ENCODE measurements at regions not wholly inside any gene's neighbourhood (a gene's known extent, or its start where the extent isn't known, plus 50 kb on each side); places are given as distances from the start of the nearest gene placed in this dataset.

DNA sequence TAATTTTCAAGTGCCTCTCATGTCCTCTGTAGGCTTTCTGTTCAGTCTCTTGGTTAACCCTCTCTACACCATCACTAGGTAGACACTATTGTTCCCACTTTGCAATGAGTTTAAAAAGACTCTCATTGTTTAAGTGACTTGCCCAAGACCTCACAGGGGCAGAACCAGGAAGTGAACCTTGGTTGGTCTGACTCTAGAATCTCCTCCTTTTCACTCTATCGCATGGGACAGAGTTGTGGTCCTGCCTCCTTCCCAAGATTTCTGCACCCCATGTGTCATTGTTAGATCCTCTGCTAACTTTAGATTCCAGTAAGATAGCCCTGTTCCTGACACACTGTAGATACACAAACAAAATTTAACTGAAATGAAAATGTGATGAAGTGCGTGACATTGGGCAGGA lies 481.7 kb upstream of the USP24 start:
- intact Hi-C loops (cut with DNase I; ENCODE audit: low total_unique reads): no loop called here
- no peak for DNase-seq (ENCODE audit: low spot score in 2 of 2)
- TF ChIP-seq, protein P1, sequence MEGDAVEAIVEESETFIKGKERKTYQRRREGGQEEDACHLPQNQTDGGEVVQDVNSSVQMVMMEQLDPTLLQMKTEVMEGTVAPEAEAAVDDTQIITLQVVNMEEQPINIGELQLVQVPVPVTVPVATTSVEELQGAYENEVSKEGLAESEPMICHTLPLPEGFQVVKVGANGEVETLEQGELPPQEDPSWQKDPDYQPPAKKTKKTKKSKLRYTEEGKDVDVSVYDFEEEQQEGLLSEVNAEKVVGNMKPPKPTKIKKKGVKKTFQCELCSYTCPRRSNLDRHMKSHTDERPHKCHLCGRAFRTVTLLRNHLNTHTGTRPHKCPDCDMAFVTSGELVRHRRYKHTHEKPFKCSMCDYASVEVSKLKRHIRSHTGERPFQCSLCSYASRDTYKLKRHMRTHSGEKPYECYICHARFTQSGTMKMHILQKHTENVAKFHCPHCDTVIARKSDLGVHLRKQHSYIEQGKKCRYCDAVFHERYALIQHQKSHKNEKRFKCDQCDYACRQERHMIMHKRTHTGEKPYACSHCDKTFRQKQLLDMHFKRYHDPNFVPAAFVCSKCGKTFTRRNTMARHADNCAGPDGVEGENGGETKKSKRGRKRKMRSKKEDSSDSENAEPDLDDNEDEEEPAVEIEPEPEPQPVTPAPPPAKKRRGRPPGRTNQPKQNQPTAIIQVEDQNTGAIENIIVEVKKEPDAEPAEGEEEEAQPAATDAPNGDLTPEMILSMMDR (IDR thresholded peaks at IDR 0.05): no peak
- TF ChIP-seq POLR2A (IDR thresholded peaks at IDR 0.05): no peak
- no peak overlapping the region for H3K4me3 ChIP-seq (ENCODE audit: low read depth, poor library complexity, severe bottlenecking)
- 92 to 94% methylated on average over 2 of the region's 2 CpGs for WGBS, 2 donors

GRCh38 chr1:55696181-55696754 lies 481.1 kb upstream of the USP24 start:
- intact Hi-C loops (cut with DNase I; ENCODE audit: low total_unique reads): no loop called here
- no peak for TF ChIP-seq POLR2A (IDR thresholded peaks at IDR 0.05)
- TF ChIP-seq, protein P1 (IDR thresholded peaks at IDR 0.05): no peak
- peak; percentile 57 to 87 for DNase-seq (ENCODE audit: low spot score in 2 of 2)
- H3K4me3 ChIP-seq (ENCODE audit: low read depth, poor library complexity, severe bottlenecking): no peak overlapping the region
- WGBS, 2 donors: 61% methylated on average over 10 of the region's 10 CpGs

GRCh38 chr1:55695552-55695951 lies 480.4 kb upstream of the USP24 start:
- H3K4me3 ChIP-seq (ENCODE audit: low read depth, poor library complexity, severe bottlenecking): no peak overlapping the region
- 78 to 80% methylated on average over 5 of the region's 5 CpGs for WGBS, 2 donors
- TF ChIP-seq POLR2A (IDR thresholded peaks at IDR 0.05): no peak
- TF ChIP-seq, protein P1 (IDR thresholded peaks at IDR 0.05): no peak
- intact Hi-C loops (cut with DNase I; ENCODE audit: low total_unique reads): no loop called here
- DNase-seq (ENCODE audit: low spot score in 2 of 2): no peak

DNA sequence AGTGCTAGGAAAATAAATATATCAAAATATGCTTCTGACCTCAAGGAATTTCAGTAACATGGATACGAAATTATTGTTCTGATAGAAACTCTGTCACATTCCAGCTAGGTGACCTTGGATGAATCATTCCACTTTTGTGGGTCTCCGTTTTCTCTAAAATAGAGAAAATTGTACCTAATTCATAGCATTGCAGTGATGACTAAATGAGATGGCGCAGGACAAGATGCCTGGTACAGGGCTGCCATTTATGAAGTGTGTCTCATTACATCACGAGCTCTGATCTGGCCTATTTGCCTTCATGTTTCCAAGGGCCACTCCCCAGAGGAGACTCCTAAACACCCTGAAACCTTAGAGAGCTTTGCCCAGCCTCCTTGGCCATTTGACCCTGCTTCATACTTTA lies 480.0 kb upstream of the USP24 start:
- no peak for DNase-seq (ENCODE audit: low spot score in 2 of 2)
- no peak overlapping the region for H3K4me3 ChIP-seq (ENCODE audit: low read depth, poor library complexity, severe bottlenecking)
- 69 to 80% methylated on average over 4 of the region's 4 CpGs for WGBS, 2 donors
- no peak for TF ChIP-seq POLR2A (IDR thresholded peaks at IDR 0.05)
- TF ChIP-seq, protein P1 (IDR thresholded peaks at IDR 0.05): no peak
- intact Hi-C loops (cut with DNase I; ENCODE audit: low total_unique reads): no loop called here

DNA sequence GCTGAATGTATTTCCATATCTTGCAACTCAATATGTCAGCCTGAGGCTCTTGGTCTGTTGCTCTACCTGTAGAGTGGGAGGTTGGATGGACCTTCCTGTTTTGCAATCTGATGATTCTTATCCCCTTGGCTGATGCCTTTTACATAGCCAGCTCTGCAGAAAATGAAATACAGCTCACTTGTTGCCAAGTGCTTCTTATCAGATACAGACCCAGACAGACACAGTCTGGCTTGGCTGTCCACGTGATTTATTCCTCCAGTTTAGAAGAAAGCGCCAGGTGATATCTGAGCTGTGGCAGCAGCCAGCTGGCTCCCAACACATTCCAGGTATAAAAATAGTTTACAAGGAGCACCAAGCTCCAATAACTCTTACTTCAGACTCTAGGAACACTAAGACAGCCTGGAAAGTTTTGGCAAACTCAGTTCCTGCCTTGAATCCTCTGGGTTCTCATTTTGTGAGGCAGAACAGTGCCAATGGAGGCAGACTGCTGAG lies 479.2 kb upstream of the USP24 start:
- no peak overlapping the region for H3K4me3 ChIP-seq (ENCODE audit: low read depth, poor library complexity, severe bottlenecking)
- no peak for TF ChIP-seq POLR2A (IDR thresholded peaks at IDR 0.05)
- TF ChIP-seq, protein P1 (IDR thresholded peaks at IDR 0.05): no peak
- no peak for DNase-seq (ENCODE audit: low spot score in 2 of 2)
- intact Hi-C loops (cut with DNase I; ENCODE audit: low total_unique reads): no loop called here
- 45 to 55% methylated on average over 2 of the region's 2 CpGs for WGBS, 2 donors

DNA sequence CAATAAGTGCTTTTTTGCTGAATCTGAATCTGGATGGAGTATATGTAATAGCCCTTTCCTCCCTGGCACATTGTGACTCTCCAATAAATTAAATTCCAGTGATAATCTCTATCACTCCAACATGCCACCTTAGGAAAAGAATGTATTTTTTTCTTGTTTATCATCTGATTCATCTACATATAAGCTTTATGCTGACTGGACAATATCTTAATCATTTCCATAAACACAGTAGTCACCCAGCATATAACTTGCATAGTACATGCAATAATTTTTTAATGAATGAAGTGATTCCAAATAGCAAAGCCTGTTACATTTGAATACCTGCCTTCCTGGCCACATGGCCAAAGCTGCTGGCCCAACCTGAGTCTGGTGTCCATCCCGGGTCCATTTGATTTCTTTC lies 477.6 kb upstream of the USP24 start:
- H3K4me3 ChIP-seq (ENCODE audit: low read depth, poor library complexity, severe bottlenecking): no peak overlapping the region
- intact Hi-C loops (cut with DNase I; ENCODE audit: low total_unique reads): no loop called here
- no peak for TF ChIP-seq POLR2A (IDR thresholded peaks at IDR 0.05)
- TF ChIP-seq, protein P1 (IDR thresholded peaks at IDR 0.05): no peak
- DNase-seq (ENCODE audit: low spot score in 2 of 2): no peak
- WGBS, 2 donors: 95 to 100% methylated on average over 1 of the region's 1 CpG

All from lower leg skin (tissue), 4 donors.